CD4-positive, alpha-beta T cell (primary cell): ENCODE measurements at regions not wholly inside any gene's neighbourhood (a gene's known extent, or its start where the extent isn't known, plus 50 kb on each side); places are given as distances from the start of the nearest gene placed in this dataset.

Experiments used
- ATAC-seq: fragments of 200-7000 bp; cut with Tn5 transposase; one replicate; pipeline ENCODE4 v1.10.0; 2022; ENCODE audit warnings: mild to moderate bottlenecking; ENCODE audit not compliant: poor library complexity
- CTCF ChIA-PET: fragments of 350-600 bp; sonication (Branson Sonifier 250); formaldehyde crosslinking; loops from one replicate; lab custom pipeline; 2021; ENCODE audit warnings: antibody characterized with exemption, inconsistent platforms; lab: Charles Lee
- POLR2A ChIA-PET: fragments of 350-600 bp; sonication (Branson Sonifier 250); formaldehyde crosslinking; loops from one replicate; lab custom pipeline; 2021; ENCODE audit warnings: antibody characterized with exemption, inconsistent platforms; lab: Charles Lee
- DNase-seq, 14 experiments: peaks; one replicate each; pipeline ENCODE4 v3.0.0-alpha.2; 2013 to 2020; ENCODE audit warnings: mixed read lengths in 2 of 14
- H3K27ac ChIP-seq, 2 donors: one replicate each; pipeline versions ENCODE4 v1.5.1 to v1.7.0; 2013; ENCODE audit warnings: low read length in 2 of 2, low read depth in 1 of 2, mild to moderate bottlenecking in 1 of 2
- H3K27me3 ChIP-seq, 2 experiments: 1 replicate in 1 of 2; 2 replicates in 1 of 2; pipeline versions ENCODE4 v1.6.1 to v1.7.0; 2013; ENCODE audit warnings: low read length in 2 of 2, control low read depth in 1 of 2, mild to moderate bottlenecking in 1 of 2, moderate library complexity in 1 of 2; ENCODE audit not compliant: insufficient read depth in 2 of 2, control insufficient read depth in 1 of 2
- H3K36me3 ChIP-seq: one replicate; pipeline ENCODE4 v1.6.1; 2013; ENCODE audit warnings: low read length, control low read depth; ENCODE audit not compliant: insufficient read depth
- H3K4me1 ChIP-seq: one replicate; pipeline ENCODE4 v1.6.1; 2013; ENCODE audit warnings: low read length, control low read depth; ENCODE audit not compliant: insufficient read depth
- H3K4me3 ChIP-seq: one replicate; pipeline ENCODE4 v1.5.1; 2013; ENCODE audit warnings: mild to moderate bottlenecking, low read length, moderate library complexity
- H3K9me3 ChIP-seq, 2 experiments: 1 replicate in 1 of 2; 2 replicates in 1 of 2; pipeline versions ENCODE4 v1.6.1 to v1.7.0; 2013; ENCODE audit warnings: low read length in 2 of 2, mild to moderate bottlenecking in 2 of 2, control low read depth in 1 of 2, moderate library complexity in 1 of 2; ENCODE audit not compliant: control insufficient read depth in 1 of 2, insufficient read depth in 1 of 2
- H3K27ac Mint-ChIP-seq: one replicate; pipeline ENCODE4 v1.8.0; 2020; ENCODE audit warnings: mixed read lengths
- H3K27me3 Mint-ChIP-seq: one replicate; pipeline ENCODE4 v1.8.0; 2021; ENCODE audit warnings: mixed read lengths
- H3K36me3 Mint-ChIP-seq: one replicate; pipeline ENCODE4 v1.8.0; 2021; ENCODE audit warnings: low read depth, mixed read lengths
- H3K4me1 Mint-ChIP-seq: one replicate; pipeline ENCODE4 v1.8.0; 2021; ENCODE audit warnings: low read depth, mixed read lengths
- H3K4me3 Mint-ChIP-seq: one replicate; pipeline ENCODE4 v1.8.0; 2020; ENCODE audit warnings: mild to moderate bottlenecking, mixed read lengths
- H3K9me3 Mint-ChIP-seq: one replicate; pipeline ENCODE4 v1.8.0; 2020; ENCODE audit warnings: mixed read lengths
- CTCF ChIP-seq: fragments of 200-600 bp; IDR thresholded peaks from one replicate; pipeline ENCODE4 v1.8.0; 2022; ENCODE audit warnings: antibody characterized with exemption, mild to moderate bottlenecking
- intact Hi-C, 2 experiments: fragments of 100-400 bp; cut with DNase I in 1 of 2; cut with micrococcal nuclease in 1 of 2; formaldehyde crosslinking; loops; one replicate each; pipeline versions ENCODE4 v1.15.1 to v1.9.0; 2023 to 2025; cut with DNase I, micrococcal nuclease

GRCh38 chr6:16930432-16930831 lies 169.2 kb upstream of the ATXN1 start:
- Mint-ChIP-seq H3K4me3 (no peak overlapping the region), H3K27ac (no peak overlapping the region), H3K4me1 (no peaks in the 10 kb centered on the region), H3K36me3 (no peaks in the 10 kb centered on the region), H3K9me3 (no peaks in the 10 kb centered on the region), H3K27me3 (peaks cover 27% of the 10 kb centered on the region)
- H3K27ac ChIP-seq, result no peak overlapping the region
- DNase-seq (no peak), ATAC-seq (no peak)
- ChIA-PET POLR2A (no interaction called here), CTCF (no interaction called here)
- no peaks in the 10 kb centered on the region for H3K9me3 ChIP-seq
- H3K4me3 ChIP-seq, result no peak overlapping the region
- no peaks in the 10 kb centered on the region for H3K36me3 ChIP-seq
- H3K27me3 ChIP-seq, result peaks cover 0 to 6% of the 10 kb centered on the region in 2 experiments
- intact Hi-C loops, result no loop called here
- no peaks in the 10 kb centered on the region for H3K4me1 ChIP-seq
- no peak for TF ChIP-seq CTCF

GRCh38 chr6:16929809-16930208 lies 168.5 kb upstream of the ATXN1 start:
- H3K27me3 Mint-ChIP-seq, result peaks cover 22% of the 10 kb centered on the region
- POLR2A ChIA-PET, result no interaction called here
- TF ChIP-seq CTCF, result no peak

GRCh38 chr6:16928387-16928786 lies 167.1 kb upstream of the ATXN1 start:
- TF ChIP-seq CTCF, result no peak

More at GRCh38 chr6:16929809-16930208, 168.5 kb upstream of the ATXN1 start:
- CTCF ChIA-PET, result interaction anchor here (1.2 kb wide), 1 partner anchor 10 kb away, joined by 3 read pairs; no protein-coding TSS in a partner anchor
- no peaks in the 10 kb centered on the region for H3K4me1 ChIP-seq
- no peak for ATAC-seq
- no peaks in the 10 kb centered on the region for H3K4me1 Mint-ChIP-seq
- DNase-seq, result no peak
- no peaks in the 10 kb centered on the region for H3K9me3 ChIP-seq
- no peak overlapping the region for H3K27ac Mint-ChIP-seq
- no peak overlapping the region for H3K4me3 Mint-ChIP-seq
- H3K4me3 ChIP-seq, result no peak overlapping the region
- H3K36me3 Mint-ChIP-seq, result no peaks in the 10 kb centered on the region
- no peaks in the 10 kb centered on the region for H3K9me3 Mint-ChIP-seq
- no peak overlapping the region for H3K27ac ChIP-seq
- no peaks in the 10 kb centered on the region for H3K36me3 ChIP-seq
- intact Hi-C loops, result no loop called here
- peaks cover 0 to 3% of the 10 kb centered on the region in 2 experiments for H3K27me3 ChIP-seq

More at GRCh38 chr6:16928387-16928786, 167.1 kb upstream of the ATXN1 start:
- H3K9me3 ChIP-seq, result no peaks in the 10 kb centered on the region
- H3K36me3 ChIP-seq, result no peaks in the 10 kb centered on the region
- H3K36me3 Mint-ChIP-seq, result no peaks in the 10 kb centered on the region
- POLR2A ChIA-PET, result interaction anchor here (0.6 kb wide), 1 partner anchor 80 kb away, joined by 3 read pairs; no protein-coding TSS in a partner anchor
- H3K4me3 ChIP-seq, result no peak overlapping the region
- no peak overlapping the region for H3K27ac Mint-ChIP-seq
- no peaks in the 10 kb centered on the region for H3K27me3 ChIP-seq
- no peaks in the 10 kb centered on the region for H3K4me1 Mint-ChIP-seq
- no peak for DNase-seq
- H3K4me3 Mint-ChIP-seq, result no peak overlapping the region
- H3K27ac ChIP-seq, result no peak overlapping the region
- ATAC-seq, result no peak
- H3K27me3 Mint-ChIP-seq, result peaks cover 10% of the 10 kb centered on the region
- intact Hi-C loops, result no loop called here
- no peaks in the 10 kb centered on the region for H3K4me1 ChIP-seq
- CTCF ChIA-PET, result no interaction called here
- no peaks in the 10 kb centered on the region for H3K9me3 Mint-ChIP-seq
